ENCODE measurements at regions not wholly inside any gene's neighbourhood (a gene's known extent, or its start where the extent isn't known, plus 50 kb on each side); places are given as distances from the start of the nearest gene placed in this dataset.

DNA sequence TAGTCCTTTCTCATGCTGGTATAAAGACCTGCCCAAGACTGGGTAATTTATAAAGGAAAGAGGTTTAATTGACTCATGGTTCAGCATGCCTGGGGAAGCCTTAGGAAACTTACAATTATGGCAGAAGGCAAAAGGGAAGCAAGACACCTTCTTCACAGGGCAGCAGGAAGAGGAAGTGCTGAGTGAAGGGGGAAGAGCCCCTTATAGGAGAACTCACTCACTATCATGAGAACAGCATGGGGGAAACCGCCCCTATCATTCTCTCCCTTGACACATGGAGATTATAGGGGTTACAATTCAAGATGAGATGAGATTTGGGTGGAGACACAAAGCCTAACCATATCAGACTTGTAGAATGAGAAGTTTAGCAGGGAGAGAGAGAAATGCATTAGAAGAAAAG is 373.3 kb upstream of the DIAPH2 start:
- no peak for DNase-seq

DNA sequence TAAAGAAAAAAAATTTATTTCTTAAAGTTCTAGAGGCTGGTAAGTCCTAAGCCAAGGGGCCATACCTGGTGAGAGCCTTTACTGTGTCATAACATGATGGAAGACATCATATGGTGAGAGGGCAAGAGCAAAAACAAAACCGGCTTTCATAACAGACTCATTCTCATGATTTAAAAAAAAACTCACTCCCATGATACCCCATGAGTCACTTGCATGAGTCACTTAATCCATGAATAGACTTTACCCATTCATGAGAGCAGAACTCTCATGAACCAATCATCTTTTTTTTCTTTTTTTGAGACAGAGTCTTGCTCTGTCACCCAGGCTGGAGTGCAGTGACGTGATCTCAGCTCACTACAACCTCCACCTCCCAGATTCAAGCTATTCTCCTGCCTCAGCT is 369.7 kb upstream of the DIAPH2 start:
- DNase-seq = no peak

DNA sequence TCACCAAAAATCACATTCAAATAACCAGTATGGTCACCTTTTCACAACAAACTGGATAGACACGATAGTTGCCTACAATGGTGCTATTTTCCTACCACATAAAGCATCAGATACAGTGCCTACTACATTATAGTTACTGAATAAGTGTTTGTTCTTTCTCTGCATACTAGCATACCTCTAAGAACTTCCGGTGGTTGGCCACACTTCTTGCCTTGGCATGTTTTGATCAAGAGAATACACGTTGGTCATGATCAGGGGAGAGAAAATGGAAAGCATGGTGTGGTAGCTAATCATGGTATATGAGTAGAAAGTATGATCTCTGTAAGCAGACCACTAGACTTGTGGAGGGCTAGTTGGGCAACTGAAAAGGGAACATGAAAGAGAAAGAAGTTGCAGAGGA is 322.8 kb upstream of the DIAPH2 start:
- DNase-seq = no peak

DNA sequence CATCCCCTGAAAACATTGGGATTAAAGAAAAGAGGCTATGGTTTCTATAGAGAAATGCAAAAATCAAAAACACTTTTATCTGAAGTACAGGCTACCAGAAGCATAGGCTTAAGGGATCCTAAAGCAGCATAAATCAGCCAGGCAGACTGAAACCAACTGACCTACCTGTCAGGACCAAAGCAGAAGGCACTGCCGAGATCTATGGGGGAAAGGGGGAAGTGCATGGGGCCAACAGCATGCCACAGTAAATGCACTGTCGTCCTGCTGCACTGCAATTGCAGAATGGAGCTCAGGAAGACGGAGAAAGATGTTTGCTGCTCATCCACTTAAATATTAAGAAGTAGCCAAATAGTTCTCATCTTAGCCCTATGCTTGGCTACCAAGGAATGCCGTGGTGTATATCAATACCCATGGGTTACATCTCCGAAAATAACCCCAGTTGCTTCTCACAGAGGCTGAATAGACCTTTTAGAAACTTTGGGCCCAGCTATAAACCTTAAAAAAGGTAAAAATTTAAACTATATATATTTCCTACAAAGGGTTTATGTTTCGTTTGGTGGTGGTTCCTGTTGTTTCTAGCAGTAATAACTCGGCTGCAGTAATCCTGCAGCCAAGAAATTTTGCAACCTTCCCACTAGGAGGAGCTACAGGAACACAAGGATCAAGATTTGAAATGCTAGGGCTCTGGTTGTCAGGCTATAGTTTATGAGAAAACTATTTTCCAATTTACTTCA is 312.2 kb upstream of the DIAPH2 start:
- peak; percentile 35 to 36 for DNase-seq

DNA sequence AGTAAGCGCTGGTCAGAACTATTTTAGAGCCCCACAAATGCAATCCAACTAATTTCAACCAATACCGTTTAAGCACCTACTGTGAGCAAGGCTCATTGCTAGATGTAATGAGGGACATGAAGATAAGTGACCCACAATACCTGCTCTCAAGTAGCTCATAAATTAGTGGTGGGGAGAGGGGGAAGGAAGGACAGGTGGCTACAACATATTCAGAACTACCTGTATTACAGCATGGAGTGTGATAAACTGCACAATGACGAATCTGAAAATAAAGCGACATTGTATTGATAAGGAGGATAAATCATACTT is 311.6 kb upstream of the DIAPH2 start:
- no peak for DNase-seq

DNA sequence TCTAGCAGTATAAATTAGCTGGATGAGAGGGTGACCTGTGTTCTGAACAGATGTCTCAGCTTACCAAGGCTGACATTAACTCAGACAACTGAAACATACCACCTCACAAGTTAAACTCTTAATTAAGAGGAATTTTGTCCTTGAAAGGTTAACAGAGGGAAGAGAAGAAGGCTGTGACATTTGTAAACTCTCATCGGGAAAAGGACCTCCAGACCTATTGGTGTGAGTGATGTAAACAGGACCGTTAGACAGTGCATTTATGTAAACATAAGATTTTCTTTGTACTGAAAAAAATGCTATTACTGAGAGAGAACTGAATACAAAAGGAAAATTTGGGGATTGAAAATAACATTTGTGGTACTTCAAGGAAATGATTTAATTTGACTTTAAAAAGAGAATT is 308.4 kb upstream of the DIAPH2 start:
- DNase-seq = peak; percentile 44 to 45

DNA sequence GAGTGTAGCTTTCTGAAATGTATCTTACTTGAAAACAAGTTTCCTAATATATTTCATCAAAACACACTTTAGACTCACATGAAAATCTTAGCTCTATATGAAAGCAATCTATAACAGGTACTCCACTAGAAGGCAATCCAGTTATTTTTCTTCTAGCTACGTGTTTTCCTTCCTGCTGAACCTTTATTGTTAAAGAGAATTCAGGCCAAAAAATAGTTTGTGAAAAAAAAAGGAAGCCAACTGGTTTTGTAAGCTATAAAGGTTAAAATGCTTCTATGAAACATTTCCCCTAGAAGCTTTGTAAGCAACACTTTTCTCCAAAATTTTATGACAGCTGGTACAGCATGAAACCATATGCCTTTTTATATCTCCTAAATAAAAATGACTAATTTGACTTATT is 304.7 kb upstream of the DIAPH2 start:
- DNase-seq = no peak

DNA sequence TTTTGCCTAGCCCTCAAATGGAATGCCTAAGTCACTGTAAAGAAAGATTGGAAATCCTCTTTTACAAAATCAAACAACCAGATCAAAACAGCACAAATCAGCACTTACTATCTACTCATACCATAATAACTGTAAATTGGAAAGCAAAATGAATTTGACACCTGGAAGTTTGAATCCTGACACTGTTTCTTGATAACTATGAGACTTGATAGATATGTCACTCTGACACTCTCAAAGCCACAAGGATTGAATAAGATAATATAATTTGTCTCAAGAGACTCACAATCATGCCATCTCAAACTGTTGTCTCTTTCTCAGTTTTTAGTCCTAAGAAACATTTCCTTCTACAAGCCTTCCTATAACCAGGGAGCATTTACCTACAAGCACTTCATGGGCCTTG is 302.6 kb upstream of the DIAPH2 start:
- DNase-seq = no peak

DNA sequence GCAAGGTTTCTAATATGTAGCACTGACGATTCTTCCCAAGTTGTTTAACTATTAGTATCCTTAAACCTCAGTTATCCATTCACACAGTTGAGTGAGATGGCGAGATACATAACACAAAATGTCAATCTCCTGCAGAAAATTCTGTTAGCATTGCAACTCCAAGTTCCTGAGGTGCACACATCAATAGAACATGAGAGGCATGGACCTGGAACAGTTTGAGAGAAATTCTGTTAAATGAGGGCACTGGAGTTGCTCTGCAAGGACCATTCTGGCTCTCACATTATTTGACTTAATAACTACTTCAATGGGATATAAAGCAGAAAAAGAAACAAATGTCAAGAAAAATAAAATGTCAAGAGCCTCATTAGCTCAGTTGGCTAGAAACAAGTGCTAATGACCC is 301.2 kb upstream of the DIAPH2 start:
- no peak for DNase-seq

DNA sequence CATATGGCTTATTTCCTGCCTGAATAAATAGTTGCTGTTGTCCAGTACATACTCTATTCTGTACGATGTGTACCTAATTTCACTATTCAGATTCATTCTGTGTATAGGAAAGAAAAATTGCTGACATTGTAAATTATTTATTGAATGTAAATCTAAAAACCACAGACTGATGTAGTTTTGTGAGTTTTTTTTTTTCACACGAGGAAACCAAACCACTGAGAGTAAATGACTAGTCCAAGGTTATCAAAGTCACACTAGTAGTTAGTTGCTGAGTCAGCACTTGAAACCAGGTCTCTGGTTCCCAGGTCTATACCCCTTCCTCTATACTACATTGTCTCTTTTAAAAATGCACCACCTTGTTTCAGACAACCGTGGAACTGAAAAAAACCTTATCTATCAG is 298.3 kb upstream of the DIAPH2 start:
- DNase-seq = no peak

DNA sequence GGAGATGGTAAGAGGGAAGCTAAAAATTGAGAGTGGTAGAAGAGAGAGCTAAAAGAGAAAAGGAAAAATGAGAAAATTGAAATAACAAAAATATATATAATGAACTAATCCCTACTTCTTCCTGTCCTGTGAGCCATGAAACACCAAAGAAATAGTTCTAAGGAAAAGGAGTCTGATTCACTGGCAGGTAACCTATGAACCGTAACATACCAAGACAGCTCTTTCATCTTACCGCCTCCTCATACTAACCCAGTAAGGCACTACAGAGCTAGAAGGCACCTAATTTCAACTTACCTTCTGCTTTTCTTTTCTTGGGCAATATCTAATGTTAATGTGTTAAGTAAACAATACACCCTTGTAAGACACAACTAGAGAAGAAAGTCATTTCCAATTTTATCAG is 297.7 kb upstream of the DIAPH2 start:
- no peak for DNase-seq

DNA sequence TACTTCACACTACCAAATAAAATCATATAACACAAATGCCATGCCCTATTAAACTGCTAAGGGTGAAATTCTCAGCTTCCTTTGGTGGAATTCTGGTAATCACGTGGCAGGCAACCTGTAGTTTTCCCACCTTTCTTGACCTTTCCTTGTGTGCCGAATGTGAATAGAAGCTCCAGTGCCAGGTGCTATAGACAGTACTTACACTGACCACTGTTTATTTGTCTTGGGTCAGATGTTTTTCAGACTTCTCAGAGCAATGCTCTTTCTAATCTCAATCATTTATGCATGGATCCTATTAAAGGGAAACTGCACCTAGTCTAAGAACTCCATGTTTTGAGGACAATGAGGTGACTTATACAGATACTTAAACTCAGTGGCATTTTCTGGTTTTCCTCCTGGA is 296.8 kb upstream of the DIAPH2 start:
- no peak for DNase-seq

DNA sequence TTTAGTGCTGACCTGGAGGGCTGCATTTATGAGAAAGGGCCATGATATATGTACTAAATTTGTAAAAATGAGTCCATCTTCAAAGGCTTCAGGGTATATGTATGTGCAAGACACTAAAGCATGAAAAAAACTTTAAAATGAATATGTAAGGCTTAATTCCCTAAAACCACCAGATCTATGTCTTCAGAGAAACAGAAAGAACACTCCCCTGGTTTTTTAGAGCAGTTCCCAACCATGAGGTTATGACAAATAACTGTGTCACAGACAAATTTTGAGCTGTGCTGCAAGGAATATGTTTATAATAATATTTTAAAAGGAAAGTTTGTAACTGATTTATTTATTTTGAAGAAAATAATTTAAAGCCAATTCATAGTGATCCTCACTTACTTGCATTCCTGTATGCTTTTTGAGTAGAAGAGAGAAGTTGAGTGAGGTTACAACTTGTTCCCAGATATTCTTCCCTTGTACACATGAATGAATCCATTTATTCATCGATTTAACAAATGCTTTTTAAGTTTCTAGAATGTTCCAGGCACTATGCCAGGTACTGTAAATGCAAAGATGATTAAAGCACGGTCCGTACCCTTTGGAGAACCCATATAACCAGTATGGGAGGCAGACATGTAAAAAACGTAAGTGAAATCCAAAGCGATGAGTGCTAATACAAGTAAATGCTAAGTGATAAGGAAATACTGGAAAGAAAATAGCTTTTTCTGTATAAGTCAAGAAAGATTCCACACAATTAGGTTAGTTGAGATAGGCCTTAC is 295.2 kb upstream of the DIAPH2 start:
- no peak for DNase-seq

DNA sequence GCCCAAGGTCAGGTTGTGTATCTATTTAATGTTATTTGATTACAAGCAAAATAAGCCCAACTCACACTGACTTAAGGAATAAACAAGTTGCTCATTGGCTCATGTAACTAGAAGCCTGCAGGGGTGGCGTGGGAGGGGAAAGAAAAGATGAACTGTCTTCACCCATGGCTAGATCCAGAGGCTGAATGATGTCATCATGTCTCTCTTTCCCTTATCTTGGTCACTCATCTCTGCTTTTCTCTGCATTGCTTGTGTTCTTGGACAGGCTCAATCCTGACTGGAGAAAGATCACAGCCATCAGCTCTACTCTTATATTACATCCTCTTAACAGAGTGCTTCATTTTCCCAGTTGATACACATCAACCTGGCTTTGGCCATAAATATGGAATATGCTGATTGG is 290.0 kb upstream of the DIAPH2 start:
- DNase-seq = no peak

DNA sequence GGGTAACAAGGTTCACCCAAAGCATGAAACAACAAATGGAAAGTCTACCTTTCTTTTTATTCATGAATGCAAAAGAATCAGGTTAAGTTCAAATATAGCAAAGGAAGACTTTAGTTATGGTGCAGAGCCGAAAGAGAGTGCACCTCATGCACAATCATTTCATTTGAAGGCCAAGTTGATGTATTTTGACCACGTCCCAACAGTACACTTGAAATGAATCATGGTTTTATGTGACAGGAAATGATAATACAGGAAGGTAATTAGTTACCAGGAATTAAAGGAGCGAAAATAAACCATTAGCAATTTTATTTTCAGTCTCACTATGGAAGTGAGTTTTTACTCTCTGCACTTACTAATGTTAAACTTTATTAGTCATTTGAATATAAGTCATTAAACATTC is 281.2 kb upstream of the DIAPH2 start:
- no peak for DNase-seq

DNA sequence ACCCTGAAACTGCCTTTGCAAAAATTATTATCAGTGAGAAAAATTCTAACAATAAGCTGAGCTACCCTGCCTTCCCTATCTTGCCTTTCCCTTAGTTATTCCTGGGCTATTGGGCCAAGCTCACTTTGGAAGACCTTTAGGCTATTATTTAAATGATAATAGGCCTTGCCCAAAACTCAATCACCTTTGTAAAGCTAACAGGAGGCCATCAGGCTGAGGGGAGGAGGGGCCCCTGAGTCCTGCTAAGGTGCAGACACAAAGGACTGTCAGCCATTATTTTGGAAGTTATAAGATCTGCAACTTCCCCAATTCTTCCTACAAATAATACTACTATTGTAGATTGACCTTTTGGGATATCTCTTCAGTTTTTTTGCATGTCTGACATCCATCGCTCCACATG is 278.8 kb upstream of the DIAPH2 start:
- no peak for DNase-seq

DNA sequence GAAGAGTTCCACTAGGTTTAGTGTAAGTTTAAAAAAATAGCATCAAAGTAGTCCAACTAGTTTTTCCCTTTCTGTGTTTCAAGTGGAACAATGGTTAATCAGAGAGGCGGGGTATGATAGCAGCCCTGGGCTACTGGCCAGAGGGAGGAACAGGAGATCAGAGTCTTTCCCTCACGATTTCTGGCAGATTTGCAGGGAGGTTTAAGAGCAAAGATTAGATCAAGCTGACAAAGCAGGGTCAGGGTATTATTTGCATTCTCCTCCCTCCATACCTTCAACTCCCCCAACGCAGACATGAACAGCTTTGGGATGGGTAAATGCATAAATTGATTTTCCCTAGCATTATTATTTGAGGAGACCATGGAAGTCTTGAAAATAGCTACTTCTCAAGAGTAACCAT is 277.6 kb upstream of the DIAPH2 start:
- DNase-seq = no peak

DNA sequence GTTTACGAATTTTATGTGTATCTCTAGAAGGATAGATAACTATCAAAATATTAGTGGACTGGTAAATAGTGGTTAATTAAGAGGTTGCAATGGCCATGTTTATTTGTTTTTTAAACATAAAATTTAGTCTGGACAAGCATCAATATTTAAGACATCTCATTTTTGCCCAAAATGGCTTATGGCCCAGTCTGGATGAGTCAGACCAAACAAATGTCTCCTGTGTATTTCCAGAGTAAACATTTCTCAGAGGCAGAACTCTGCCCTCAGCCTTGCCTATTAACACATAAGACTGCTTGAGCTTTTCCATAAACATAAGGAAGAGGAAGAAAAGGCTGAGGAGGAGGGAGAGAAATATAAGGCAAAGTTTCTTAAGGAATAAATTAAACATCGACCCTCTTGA is 277.1 kb upstream of the DIAPH2 start:
- peak in 1 of 2 donors; percentile 13 for DNase-seq

DNA sequence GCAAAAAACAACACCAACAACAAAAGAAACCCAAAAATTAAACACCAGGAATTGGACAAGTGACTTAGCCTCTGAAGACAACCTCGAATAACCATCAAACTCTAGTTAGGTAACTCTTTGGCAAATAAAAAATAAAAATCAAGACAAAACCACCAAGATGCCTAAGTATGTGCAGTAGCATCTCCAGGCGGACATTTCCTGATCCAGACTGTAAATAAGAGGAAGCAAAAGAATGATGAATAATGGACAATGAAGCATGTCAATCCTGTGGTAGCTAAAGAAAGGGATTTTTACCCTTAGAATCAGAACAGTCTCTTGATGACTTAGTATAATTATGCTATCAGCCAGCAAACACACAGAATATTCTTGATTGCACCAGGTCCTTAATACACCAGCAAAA is 276.7 kb upstream of the DIAPH2 start:
- no peak for DNase-seq

DNA sequence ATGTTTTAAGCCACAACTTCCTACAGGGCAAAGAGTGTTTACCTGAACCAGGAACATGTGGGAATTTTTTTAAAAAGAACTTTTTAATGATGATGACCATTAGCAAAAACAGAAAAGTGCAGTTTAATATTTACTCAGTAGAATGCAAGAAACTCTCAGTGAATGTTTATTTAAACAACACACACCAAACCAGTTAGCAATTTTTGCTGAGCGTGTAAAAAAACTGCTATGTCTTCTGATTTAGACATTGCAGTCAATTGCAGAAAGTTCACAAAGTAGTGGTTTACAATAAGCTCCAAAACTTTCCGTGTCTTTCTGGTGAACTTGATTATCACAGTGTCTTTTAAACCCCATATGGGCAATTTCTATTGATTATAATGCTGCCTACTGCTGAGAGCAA is 273.7 kb upstream of the DIAPH2 start:
- DNase-seq = no peak

DNA sequence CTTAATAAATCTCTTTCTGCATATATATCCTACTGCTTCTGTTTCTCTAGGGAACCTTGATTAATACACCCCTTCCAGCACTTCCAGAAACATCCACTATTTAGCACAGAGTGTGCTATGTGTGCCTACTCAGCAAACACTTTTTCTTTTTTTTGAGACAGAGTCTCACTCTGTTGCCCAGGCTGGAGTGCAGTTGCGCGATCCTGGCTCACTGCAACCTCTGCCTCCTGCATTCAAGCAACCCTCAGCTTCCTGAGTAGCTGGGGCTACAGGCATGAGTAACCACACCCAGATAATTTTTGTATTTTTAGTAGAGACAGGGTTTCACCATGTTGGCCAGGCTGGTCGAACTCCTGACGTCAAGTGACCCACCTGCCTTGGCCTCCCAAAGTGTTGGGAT is 266.9 kb upstream of the DIAPH2 start:
- no peak for DNase-seq

DNA sequence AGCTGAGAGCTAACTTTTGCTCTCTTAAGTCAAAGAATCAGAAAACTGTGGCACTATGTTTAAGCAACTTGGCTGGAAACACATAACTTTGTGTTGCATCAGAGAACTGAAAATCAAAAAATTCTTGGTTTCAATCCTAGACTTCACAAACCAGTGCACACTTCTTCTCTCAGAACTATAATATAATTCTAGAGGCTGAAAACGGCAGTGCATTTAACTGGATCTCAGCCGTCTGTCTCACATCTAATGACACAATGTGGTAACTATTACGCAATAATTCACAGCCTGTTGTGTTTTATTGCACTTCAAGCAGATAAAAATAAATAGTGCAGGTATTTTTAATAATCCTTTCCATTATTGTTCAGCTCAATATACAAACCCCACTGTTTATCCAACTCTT is 260.6 kb upstream of the DIAPH2 start:
- no peak for DNase-seq

DNA sequence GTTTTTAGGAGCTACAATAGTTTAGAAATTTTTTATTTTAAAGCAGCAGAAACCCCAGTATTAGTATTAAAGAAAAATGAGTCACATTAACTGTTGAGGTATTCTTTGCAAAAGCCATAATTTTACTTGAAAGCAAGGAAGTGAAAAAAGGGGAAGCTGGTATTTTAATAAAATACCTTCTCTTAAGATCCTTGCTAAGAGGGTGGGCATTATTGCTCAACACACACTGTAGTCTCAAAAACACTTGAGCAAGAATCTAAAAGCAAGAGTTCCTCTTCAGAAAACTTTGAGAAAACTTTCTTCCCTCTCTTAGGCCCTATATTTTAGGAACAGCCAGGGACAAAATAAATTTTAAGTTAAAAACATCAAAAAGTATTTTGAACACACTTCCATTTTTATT is 259.4 kb upstream of the DIAPH2 start:
- no peak for DNase-seq
